ENCODE measurements at regions not wholly inside any gene's neighbourhood (a gene's known extent, or its start where the extent isn't known, plus 50 kb on each side); places are given as distances from the start of the nearest gene placed in this dataset.

GRCh38 chr6:66858196-66858595 is 1151.2 kb upstream of the EYS start:
- H3K4me3 Mint-ChIP-seq: no peak overlapping the region
- H3K27ac Mint-ChIP-seq: no peak overlapping the region
- no peaks in the 10 kb centered on the region for H3K4me1 Mint-ChIP-seq (ENCODE audit: low read depth in 2 of 2)
- no peaks in the 10 kb centered on the region for H3K36me3 Mint-ChIP-seq (ENCODE audit: insufficient read depth)
- ATAC-seq (replicated peaks) (no peak), DNase-seq (no peak)
- no peaks in the 10 kb centered on the region for H3K27me3 Mint-ChIP-seq
- H3K9me3 Mint-ChIP-seq: peaks cover 0 to 3% of the 10 kb centered on the region in 2 donors

- Mint-ChIP-seq H3K27ac (no peak overlapping the region), H3K9me3 (peaks cover 0 to 3% of the 10 kb centered on the region in 2 donors), H3K4me3 (no peak overlapping the region), H3K4me1 (ENCODE audit: low read depth in 2 of 2) (no peaks in the 10 kb centered on the region), H3K36me3 (ENCODE audit: insufficient read depth) (no peaks in the 10 kb centered on the region), H3K27me3 (no peaks in the 10 kb centered on the region)
- ATAC-seq (replicated peaks): no peak
- DNase-seq: no peak
Observed at GRCh38 chr6:66854014-66854413, 1147.0 kb upstream of the EYS start.

DNA sequence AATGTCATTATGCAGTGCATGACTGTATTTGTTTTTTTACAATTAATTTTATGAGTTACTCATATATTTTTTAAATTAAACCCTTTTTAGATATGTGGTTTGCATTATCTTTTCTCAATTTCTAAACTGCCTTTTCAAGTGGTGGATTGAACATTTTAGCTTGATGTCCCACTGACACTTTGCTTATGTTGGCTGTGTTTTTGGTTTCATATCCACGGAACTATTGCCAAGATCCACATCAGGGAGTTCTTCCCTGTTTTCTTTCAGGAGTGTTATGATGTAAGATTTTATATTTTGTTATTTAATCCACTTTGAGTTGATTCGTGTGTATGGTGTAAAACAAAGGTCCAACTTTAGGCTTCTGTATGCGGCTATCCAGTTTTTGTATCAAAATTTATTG is 1144.9 kb upstream of the EYS start:
- no peak for ATAC-seq (replicated peaks)
- no peaks in the 10 kb centered on the region for H3K36me3 Mint-ChIP-seq (ENCODE audit: insufficient read depth)
- no peaks in the 10 kb centered on the region for H3K27me3 Mint-ChIP-seq
- H3K4me3 Mint-ChIP-seq: no peak overlapping the region
- H3K4me1 Mint-ChIP-seq (ENCODE audit: low read depth in 2 of 2): no peaks in the 10 kb centered on the region
- peaks cover 0 to 2% of the 10 kb centered on the region in 2 donors for H3K9me3 Mint-ChIP-seq
- H3K27ac Mint-ChIP-seq: no peak overlapping the region
- DNase-seq: no peak

GRCh38 chr6:66849843-66850242 is 1142.8 kb upstream of the EYS start:
- H3K9me3 Mint-ChIP-seq: peaks cover 0 to 3% of the 10 kb centered on the region in 2 donors
- no peak overlapping the region for H3K27ac Mint-ChIP-seq
- no peak for DNase-seq
- H3K27me3 Mint-ChIP-seq: no peaks in the 10 kb centered on the region
- no peaks in the 10 kb centered on the region for H3K4me1 Mint-ChIP-seq (ENCODE audit: low read depth in 2 of 2)
- ATAC-seq (replicated peaks): no peak
- no peaks in the 10 kb centered on the region for H3K36me3 Mint-ChIP-seq (ENCODE audit: insufficient read depth)
- H3K4me3 Mint-ChIP-seq: no peak overlapping the region

DNA sequence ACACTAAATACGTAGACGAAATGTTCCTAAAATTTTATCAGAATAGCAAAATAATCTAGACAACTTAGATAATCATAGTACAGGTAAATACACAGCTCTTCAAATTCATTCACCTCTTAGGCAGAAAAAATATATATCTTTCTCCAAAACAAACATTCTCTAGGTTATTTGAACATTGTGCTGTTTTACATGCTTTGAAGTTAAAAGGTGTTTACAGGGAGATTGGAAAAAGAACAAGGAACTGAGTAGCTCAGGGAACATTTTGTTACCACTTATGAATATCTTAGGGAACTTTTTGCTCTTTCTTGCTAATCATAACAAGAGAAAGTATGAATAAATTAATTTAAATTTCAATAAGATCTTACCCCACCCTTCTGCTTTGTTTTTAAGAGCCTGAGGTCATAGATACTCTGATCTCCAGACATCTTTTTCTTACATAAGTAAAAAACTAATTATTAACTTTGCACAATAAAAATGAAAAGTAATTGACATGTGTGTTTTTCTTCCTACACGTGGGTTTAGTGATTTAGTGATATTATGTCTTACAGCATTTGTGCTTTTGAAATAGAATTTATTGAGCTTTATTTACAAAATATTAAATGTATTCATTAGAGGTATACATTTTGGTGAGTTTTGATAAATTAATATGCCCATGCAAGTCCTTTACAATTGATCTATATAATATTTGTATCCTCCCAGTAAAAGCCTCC is 1141.4 kb upstream of the EYS start:
- Mint-ChIP-seq H3K27ac (no peak overlapping the region), H3K27me3 (no peaks in the 10 kb centered on the region), H3K4me1 (ENCODE audit: low read depth in 2 of 2) (no peaks in the 10 kb centered on the region), H3K4me3 (no peak overlapping the region), H3K36me3 (ENCODE audit: insufficient read depth) (no peaks in the 10 kb centered on the region), H3K9me3 (peaks cover 0 to 5% of the 10 kb centered on the region in 2 donors)
- ATAC-seq (replicated peaks) (no peak), DNase-seq (no peak)

GRCh38 chr6:66838764-66839163 is 1131.7 kb upstream of the EYS start:
- DNase-seq: no peak
- H3K4me3 Mint-ChIP-seq: no peak overlapping the region
- no peaks in the 10 kb centered on the region for H3K36me3 Mint-ChIP-seq (ENCODE audit: insufficient read depth)

GRCh38 chr6:66825539-66825938 is 1118.5 kb upstream of the EYS start:
- peaks cover 5 to 14% of the 10 kb centered on the region in 2 donors for H3K9me3 Mint-ChIP-seq
- no peaks in the 10 kb centered on the region for H3K36me3 Mint-ChIP-seq (ENCODE audit: insufficient read depth)
- H3K27me3 Mint-ChIP-seq: no peaks in the 10 kb centered on the region
- ATAC-seq (replicated peaks) (no peak), DNase-seq (no peak)
- no peaks in the 10 kb centered on the region for H3K4me1 Mint-ChIP-seq (ENCODE audit: low read depth in 2 of 2)
- H3K4me3 Mint-ChIP-seq: no peak overlapping the region
- no peak overlapping the region for H3K27ac Mint-ChIP-seq

More at GRCh38 chr6:66838764-66839163, 1131.7 kb upstream of the EYS start:
- H3K4me1 Mint-ChIP-seq (ENCODE audit: low read depth in 2 of 2): no peaks in the 10 kb centered on the region
- no peak for ATAC-seq (replicated peaks)
- H3K9me3 Mint-ChIP-seq: peaks cover 13 to 14% of the 10 kb centered on the region in 2 donors
- H3K27ac Mint-ChIP-seq: no peak overlapping the region
- H3K27me3 Mint-ChIP-seq: no peaks in the 10 kb centered on the region

DNA sequence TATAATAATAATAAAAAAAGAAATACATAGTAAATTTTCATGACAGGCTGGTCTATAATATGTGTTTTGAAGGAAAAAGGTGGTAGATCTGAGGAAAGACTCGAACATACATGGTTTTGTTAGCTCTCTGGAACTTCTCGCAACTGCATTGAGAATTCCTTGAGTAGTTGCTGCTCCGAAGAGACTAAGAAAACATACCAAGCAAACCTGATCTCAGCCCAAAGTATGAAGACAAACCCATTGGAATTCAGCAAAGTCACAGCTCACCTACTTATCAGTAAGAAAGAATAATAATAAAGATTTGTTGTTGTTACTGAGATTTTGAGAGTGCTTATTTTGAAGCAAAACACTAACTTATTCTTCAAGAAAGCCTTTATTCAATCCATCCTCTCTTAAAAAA is 1107.1 kb upstream of the EYS start:
- Mint-ChIP-seq H3K36me3 (ENCODE audit: insufficient read depth) (no peaks in the 10 kb centered on the region), H3K9me3 (peaks cover 5 to 6% of the 10 kb centered on the region in 2 donors), H3K27me3 (no peaks in the 10 kb centered on the region), H3K27ac (no peak overlapping the region), H3K4me1 (ENCODE audit: low read depth in 2 of 2) (no peaks in the 10 kb centered on the region), H3K4me3 (no peak overlapping the region)
- DNase-seq (no peak), ATAC-seq (replicated peaks) (no peak)

DNA sequence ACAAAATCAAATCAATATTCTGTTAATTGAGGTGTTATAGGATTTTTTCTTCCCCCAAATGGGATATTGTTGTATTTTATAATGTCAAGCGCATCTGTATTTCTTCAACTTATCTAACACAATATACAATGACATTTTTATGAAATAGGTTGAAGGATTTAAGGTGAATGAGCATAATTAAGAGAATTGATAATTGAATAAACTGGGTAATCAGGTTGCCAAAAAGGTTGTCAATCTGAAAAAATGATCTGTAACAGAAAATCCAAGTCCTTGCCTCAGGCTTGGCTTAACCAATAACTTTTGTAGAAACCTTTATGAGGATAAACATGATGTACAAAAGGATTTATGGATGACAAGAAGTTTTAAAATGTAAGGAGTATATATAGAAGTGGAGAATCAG is 1101.7 kb upstream of the EYS start:
- no peaks in the 10 kb centered on the region for H3K27me3 Mint-ChIP-seq
- no peaks in the 10 kb centered on the region for H3K4me1 Mint-ChIP-seq (ENCODE audit: low read depth in 2 of 2)
- no peak overlapping the region for H3K4me3 Mint-ChIP-seq
- no peak overlapping the region for H3K27ac Mint-ChIP-seq
- peaks cover 0 to 2% of the 10 kb centered on the region in 2 donors for H3K9me3 Mint-ChIP-seq
- DNase-seq (no peak), ATAC-seq (replicated peaks) (no peak)
- H3K36me3 Mint-ChIP-seq (ENCODE audit: insufficient read depth): no peaks in the 10 kb centered on the region

GRCh38 chr6:66796987-66797386 is 1090.0 kb upstream of the EYS start:
- H3K27me3 Mint-ChIP-seq: no peaks in the 10 kb centered on the region
- DNase-seq: no peak
- ATAC-seq (replicated peaks): no peak
- H3K9me3 Mint-ChIP-seq: peaks cover 0 to 8% of the 10 kb centered on the region in 2 donors
- H3K27ac Mint-ChIP-seq: no peak overlapping the region
- H3K4me3 Mint-ChIP-seq: no peak overlapping the region
- no peaks in the 10 kb centered on the region for H3K4me1 Mint-ChIP-seq (ENCODE audit: low read depth in 2 of 2)
- no peaks in the 10 kb centered on the region for H3K36me3 Mint-ChIP-seq (ENCODE audit: insufficient read depth)

GRCh38 chr6:66788579-66788978 is 1081.6 kb upstream of the EYS start:
- H3K27ac Mint-ChIP-seq: no peak overlapping the region
- no peak for ATAC-seq (replicated peaks)

DNA sequence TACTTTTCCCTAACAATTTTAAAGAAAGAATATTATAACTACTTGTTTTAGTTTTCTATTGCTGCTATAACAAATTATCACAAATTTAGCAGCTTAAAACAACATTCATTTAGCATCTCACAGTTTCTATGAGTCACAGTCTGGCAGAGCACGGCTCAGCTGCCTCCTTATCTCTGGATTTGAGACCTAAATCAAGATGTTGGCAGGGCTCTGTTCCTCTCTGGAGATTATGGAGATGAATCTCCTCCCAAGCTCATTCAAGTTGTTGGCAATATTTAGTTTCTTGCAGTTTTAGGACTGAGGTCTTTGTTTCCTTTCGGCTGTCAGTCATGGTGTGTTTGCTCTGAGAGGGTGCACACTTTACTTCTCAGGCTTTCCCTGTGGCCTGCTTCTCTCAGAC is 1065.8 kb upstream of the EYS start:
- ATAC-seq (replicated peaks) (no peak), DNase-seq (no peak)
- Mint-ChIP-seq H3K36me3 (ENCODE audit: insufficient read depth) (no peaks in the 10 kb centered on the region), H3K27me3 (no peaks in the 10 kb centered on the region), H3K4me3 (no peak overlapping the region), H3K9me3 (peaks cover 9 to 10% of the 10 kb centered on the region in 2 donors), H3K27ac (no peak overlapping the region), H3K4me1 (ENCODE audit: low read depth in 2 of 2) (no peaks in the 10 kb centered on the region)

More at GRCh38 chr6:66788579-66788978, 1081.6 kb upstream of the EYS start:
- Mint-ChIP-seq H3K36me3 (ENCODE audit: insufficient read depth) (no peaks in the 10 kb centered on the region), H3K4me3 (no peak overlapping the region), H3K27me3 (no peaks in the 10 kb centered on the region), H3K4me1 (ENCODE audit: low read depth in 2 of 2) (no peaks in the 10 kb centered on the region), H3K9me3 (peaks cover 7 to 11% of the 10 kb centered on the region in 2 donors)
- no peak for DNase-seq

- no peak overlapping the region for H3K27ac Mint-ChIP-seq
- H3K4me1 Mint-ChIP-seq (ENCODE audit: low read depth in 2 of 2): no peaks in the 10 kb centered on the region
- ATAC-seq (replicated peaks): no peak
- no peak overlapping the region for H3K4me3 Mint-ChIP-seq
- H3K36me3 Mint-ChIP-seq (ENCODE audit: insufficient read depth): no peaks in the 10 kb centered on the region
- DNase-seq: no peak
- no peaks in the 10 kb centered on the region for H3K27me3 Mint-ChIP-seq
- peaks cover 7 to 10% of the 10 kb centered on the region in 2 donors for H3K9me3 Mint-ChIP-seq
Observed at GRCh38 chr6:66771626-66772025, 1064.6 kb upstream of the EYS start.

DNA sequence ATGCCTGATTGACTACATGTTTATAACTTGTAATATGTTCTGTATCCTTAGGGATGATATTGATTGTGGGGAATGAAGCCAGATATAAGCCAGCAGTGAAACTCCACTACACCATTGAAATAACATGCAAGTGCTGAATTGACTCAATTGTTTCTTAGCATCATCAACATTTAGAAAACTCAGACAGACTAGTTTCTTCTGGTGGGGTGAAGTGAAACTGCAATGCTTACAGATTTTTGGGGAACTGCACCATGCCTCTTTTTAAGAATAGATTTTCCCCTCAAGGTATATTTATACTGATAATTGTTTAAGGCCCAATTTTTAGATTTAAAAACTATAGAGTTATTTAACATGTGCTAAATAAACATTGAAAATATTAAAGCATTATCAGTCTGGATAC is 1044.6 kb upstream of the EYS start:
- H3K27ac Mint-ChIP-seq: no peak overlapping the region
- DNase-seq (no peak), ATAC-seq (replicated peaks) (no peak)
- H3K4me1 Mint-ChIP-seq (ENCODE audit: low read depth in 2 of 2): no peaks in the 10 kb centered on the region
- H3K9me3 Mint-ChIP-seq: peaks cover 6 to 7% of the 10 kb centered on the region in 2 donors
- no peak overlapping the region for H3K4me3 Mint-ChIP-seq
- no peaks in the 10 kb centered on the region for H3K27me3 Mint-ChIP-seq
- peaks cover 2% of the 10 kb centered on the region for H3K36me3 Mint-ChIP-seq (ENCODE audit: insufficient read depth)
